C4-2B (cell line): ENCODE measurements at regions not wholly inside any gene's neighbourhood (a gene's known extent, or its start where the extent isn't known, plus 50 kb on each side); places are given as distances from the start of the nearest gene placed in this dataset.

Source experiments
- H3K27ac ChIP-seq: fragments of 450-650 bp; 2 replicates; pipeline ENCODE4 v1.5.1; 2017
- ZFX ChIP-seq: fragments of 450-650 bp; IDR thresholded peaks from 2 replicates; pipeline ENCODE4 v1.6.1; 2017
- TF ChIP-seq, protein P1 (sequence below): fragments of 450-650 bp; conservative IDR thresholded peaks from 2 replicates; pipeline ENCODE4 v1.5.1; 2017; ENCODE audit warnings: mild to moderate bottlenecking

- H3K27ac ChIP-seq: no peak overlapping the region
- TF ChIP-seq ZFX: no peak
- TF ChIP-seq, protein P1, sequence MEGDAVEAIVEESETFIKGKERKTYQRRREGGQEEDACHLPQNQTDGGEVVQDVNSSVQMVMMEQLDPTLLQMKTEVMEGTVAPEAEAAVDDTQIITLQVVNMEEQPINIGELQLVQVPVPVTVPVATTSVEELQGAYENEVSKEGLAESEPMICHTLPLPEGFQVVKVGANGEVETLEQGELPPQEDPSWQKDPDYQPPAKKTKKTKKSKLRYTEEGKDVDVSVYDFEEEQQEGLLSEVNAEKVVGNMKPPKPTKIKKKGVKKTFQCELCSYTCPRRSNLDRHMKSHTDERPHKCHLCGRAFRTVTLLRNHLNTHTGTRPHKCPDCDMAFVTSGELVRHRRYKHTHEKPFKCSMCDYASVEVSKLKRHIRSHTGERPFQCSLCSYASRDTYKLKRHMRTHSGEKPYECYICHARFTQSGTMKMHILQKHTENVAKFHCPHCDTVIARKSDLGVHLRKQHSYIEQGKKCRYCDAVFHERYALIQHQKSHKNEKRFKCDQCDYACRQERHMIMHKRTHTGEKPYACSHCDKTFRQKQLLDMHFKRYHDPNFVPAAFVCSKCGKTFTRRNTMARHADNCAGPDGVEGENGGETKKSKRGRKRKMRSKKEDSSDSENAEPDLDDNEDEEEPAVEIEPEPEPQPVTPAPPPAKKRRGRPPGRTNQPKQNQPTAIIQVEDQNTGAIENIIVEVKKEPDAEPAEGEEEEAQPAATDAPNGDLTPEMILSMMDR: no peak
These were observed 80.0 kb downstream of the MZT1 start for GRCh38 chr13:72647422-72647821.

- H3K27ac ChIP-seq: no peak overlapping the region
- no peak for TF ChIP-seq ZFX
- TF ChIP-seq, protein P1: no peak
These were observed 81.9 kb downstream of the MZT1 start for GRCh38 chr13:72645521-72645920.

- no peak for TF ChIP-seq ZFX
- TF ChIP-seq, protein P1: peak; percentile 52
- no peak overlapping the region for H3K27ac ChIP-seq
These were observed 84.0 kb downstream of the MZT1 start for GRCh38 chr13:72643311-72643989.

- no peak overlapping the region for H3K27ac ChIP-seq
- TF ChIP-seq ZFX: no peak
- TF ChIP-seq, protein P1: no peak
These were observed 88.1 kb downstream of the MZT1 start for GRCh38 chr13:72639377-72639776.

- H3K27ac ChIP-seq: no peak overlapping the region
- TF ChIP-seq, protein P1: no peak
- no peak for TF ChIP-seq ZFX
These were observed 89.2 kb downstream of the MZT1 start for GRCh38 chr13:72638059-72638815.

DNA sequence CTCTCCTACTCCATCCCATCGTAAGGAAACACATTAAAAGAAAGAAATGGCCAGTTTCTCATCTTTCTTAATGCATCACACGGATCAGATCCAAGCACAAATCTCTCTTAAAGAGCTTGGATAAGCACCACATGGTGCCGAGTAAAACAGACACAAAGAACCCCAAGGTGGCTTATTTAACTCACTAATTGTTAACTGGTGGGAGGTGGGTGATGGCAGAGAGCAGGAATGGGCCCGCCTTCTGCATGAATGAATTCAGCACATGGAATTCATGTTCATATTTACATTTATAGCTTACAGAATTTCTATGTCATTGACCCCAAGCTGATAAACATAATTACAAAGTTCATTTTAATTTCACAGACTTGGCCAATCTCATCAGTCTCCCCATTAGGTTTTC, 89.9 kb downstream of the MZT1 start:
- TF ChIP-seq, protein P1: no peak
- no peak for TF ChIP-seq ZFX
- H3K27ac ChIP-seq: no peak overlapping the region

GRCh38 chr13:72634859-72635258, 92.6 kb downstream of the MZT1 start:
- TF ChIP-seq, protein P1: no peak
- no peak for TF ChIP-seq ZFX
- H3K27ac ChIP-seq: no peak overlapping the region
